Embryonic facial prominence (tissue), 1 donor: ENCODE measurements at regions not wholly inside any gene's neighbourhood (a gene's known extent, or its start where the extent isn't known, plus 50 kb on each side); places are given as distances from the start of the nearest gene placed in this dataset.
"Not testable (repeated sequence)": the region's sequence is repeated elsewhere in the genome, so short reads cannot be mapped to it uniquely, and the experiment has no call there.

Source experiments
- DNase-seq: peaks from one replicate; pipeline ENCODE4 v3.0.0-alpha.2; 2016; ENCODE audit errors: extremely low spot score

DNA sequence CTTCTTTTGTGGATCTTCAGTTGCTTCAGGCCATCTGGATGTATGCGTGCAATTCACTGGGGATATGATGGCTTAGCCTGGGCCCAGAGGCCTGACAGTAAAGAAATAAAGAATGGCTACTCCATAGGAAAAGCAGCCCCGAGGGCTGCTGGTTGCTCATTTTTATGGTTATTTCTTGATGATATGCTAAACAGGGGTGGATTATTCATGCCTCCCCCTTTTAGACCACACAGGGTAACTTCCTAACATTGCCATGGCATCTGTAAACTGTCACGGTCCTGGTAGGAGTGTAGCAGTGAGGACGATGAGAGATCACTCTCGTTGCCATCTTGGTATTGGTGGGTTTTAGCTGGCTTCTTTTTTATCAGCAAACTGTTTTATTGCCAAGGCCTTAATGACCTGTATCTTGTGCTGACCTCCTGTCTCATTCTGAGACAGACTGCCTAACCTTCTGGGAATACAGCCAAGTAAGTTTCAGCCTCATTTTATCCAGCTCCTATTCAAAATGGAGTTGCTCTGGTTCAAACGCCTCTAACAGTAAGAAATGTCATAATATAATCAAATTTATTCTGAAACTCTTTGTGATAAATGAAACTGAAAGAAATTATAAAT is 60.5 kb downstream of the DSEL start:
- DNase-seq, result no peak

DNA sequence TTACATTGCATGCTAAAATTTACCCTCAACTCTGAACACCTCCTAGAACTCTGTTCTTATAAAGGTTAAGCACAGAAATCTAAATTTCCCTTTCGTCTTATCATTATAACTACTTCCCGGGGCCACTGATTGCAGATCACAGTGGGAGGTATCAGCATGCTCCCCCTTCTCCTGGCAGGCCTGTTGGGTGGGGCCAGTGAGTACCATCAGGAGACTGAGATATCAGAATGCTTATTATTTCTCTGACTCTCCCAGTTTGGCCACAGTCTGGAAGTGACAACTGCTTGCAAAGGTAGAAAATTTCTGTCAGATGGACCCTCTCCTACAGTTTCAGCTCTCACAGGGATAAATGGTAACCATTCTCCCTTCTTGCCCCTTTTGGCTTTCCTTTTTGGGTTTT is 62.6 kb downstream of the DSEL start:
- no peak for DNase-seq

- DNase-seq, result no peak
Observed at GRCh38 chr18:67451960-67452359, 64.6 kb downstream of the DSEL start.

DNA sequence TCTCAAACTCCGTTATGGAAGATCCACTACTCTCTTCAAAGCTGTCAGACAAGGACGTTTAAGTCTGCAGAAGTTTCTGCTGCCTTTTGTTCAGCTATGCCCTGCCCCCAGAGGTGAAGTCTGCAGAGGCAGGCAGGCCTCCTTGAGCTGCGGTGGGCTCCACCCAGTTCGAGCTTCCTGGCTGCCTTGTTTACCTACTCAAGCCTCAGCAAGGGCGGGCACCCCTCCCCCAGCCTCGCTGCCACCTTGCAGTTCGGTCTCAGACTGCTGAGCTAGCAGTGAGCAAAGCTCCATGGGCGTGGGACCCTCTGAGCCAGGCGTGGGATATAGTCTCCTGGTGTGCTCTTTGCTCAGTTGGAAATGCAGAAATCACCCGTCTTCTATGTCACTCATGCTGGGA is 65.4 kb downstream of the DSEL start:
- DNase-seq, result not testable (repeated sequence)

- no peak for DNase-seq
Observed at GRCh38 chr18:67433971-67434370, 82.5 kb downstream of the DSEL start.

- DNase-seq, result no peak
Observed at GRCh38 chr18:67432806-67433205, 83.7 kb downstream of the DSEL start.

GRCh38 chr18:67428805-67429204 is 87.7 kb downstream of the DSEL start:
- peak; percentile 14 for DNase-seq

- DNase-seq, result no peak
Observed at GRCh38 chr18:67428158-67428557, 88.4 kb downstream of the DSEL start.

DNA sequence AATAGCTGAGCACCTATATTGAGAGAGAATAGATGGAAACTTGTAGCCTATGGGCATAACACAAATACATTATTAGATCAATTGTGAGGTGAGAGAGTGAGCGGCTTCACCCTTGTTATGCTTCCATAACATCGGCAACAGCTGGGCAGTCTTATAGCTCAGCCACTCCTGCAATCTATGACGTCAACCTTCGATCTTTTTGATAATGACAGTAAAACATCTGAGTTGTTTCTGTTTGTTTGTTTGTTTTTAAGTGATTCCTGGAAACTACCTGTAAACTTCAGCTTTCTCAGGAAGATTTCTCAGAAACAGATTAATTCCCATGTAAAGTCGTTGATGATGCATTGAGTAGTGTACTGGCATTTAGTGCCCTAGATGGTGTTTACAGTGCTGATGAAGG is 90.0 kb downstream of the DSEL start:
- DNase-seq, result no peak

- no peak for DNase-seq
Observed at GRCh38 chr18:67425672-67426071, 90.8 kb downstream of the DSEL start.

DNA sequence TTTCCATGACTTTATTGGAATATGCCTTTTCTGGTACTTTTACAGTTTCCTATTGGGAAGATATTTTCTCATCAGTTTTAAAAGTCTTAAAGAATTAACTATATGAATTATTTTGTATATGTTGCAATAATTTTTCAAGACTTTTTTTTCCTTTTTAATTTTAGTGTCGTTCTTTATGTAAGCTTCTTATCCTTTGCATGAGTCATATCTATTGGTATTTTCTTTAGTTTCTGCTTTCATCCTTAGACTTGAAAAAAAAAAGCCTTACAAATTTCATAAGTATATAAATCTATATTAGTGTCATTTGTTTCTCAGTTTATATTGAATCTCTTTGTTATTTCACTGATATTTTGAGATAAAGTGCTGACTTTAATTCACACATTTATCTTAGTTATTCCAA is 94.9 kb downstream of the DSEL start:
- no peak for DNase-seq

DNA sequence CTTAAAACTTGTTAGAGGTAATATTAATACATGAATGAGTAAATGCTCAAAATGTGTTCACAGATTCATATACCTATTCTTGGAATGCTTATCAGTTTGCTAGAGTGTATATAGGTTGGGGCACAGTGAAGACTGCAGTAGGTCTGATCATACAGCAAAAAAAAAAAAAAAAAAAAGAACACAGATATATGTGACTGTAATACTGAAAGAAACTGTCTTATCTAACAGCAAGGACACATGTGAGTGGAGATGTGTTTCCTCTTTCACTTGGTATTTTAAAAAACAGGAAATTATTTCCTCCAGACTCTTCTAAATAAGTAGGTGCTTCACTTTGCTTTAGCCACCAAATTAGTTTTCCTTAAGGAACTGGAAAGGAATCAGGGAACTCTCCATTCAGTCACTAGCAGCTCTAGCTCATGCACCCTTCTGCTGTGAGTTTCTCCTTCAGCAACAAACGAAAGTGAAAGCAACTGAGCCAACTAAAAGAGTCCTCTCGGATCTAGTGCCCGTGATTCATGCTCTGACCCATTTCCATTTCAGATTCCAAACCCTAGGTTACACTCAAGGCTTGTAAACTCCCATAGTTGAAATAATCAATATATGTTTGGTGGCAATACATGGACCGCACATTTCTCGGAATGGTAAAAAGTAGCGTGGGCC is 98.5 kb downstream of the DSEL start:
- no peak for DNase-seq

DNA sequence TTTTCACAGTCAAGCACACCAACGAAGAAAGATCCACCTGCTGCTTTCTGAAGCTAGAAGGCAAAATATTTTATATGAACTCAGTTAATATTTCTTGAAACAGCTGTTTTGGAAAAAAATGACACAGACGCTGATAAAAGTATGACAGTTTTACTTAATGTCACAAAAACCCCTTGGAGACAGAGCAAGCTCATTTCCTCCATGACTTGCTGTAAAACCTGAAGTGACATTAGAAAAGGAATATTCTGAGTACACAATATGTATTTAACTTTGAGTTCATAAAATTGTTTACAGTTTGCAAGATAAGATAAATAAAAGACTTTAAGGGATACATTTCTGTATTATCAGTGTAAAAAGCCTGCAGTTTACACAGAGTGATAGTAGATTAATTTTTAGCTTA is 105.4 kb downstream of the DSEL start:
- DNase-seq, result no peak

DNA sequence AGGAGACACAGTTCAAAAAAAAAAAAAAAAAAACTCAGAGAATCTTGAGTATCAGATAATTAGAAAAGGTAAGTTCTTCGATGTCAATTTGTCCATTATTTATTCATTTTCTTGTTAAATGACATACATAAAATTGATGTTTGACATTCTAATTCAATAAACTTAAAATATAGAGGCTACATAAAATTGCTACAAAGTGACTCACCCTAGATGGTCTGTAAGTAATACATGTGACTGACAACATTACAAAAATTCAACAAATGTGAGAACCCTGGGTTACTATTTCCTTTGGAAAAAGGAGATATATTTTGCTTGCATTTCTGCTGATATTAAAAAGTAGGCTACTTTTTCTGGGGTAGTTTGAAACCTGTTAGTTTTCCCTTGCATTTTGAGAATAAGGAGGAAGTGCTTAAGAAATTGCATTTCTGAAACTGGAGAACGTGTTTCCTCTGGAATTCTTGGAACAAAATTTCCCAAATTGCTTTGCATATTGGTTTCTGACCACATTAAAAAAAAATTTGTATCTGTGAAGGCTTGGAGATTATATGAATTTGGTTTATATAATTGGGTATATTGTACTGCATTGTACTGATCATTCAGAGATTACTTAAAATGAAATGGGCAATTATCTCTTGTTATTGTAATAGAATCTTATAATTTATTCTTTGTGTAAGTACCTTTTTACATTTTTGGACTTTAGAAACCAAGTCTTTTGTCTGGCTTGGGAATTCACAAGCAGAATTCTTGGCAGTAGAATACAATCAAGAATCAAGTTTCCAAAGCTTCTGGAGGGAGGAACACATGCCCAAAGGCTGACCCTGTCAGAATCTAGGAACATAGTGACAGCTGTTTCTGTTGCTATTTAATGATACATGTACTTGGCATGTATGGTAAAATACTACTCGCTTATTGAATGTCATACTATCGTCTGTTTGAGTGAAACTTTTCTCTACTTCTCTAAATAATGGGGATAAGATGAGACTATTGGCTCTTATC is 106.1 kb downstream of the DSEL start:
- no peak for DNase-seq

- no peak for DNase-seq
Observed at GRCh38 chr18:67408240-67408639, 108.3 kb downstream of the DSEL start.

DNA sequence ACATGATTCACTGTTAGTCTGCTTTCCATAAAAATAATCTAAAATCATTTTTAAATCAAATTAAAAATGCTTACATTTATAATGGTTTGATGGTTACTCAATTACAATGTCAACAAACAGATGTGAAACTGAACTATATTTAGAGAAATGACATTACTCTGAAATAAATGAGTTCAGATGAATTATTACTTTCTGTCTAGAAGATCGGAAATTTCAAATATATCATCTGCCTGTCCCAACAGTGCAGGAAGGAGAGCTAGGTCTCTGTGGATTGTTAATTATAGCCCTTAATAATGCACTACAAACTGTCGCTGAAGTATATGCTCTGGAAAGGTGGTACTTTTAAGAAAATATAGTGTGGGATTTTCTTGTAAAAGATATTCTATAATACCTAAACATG is 109.8 kb downstream of the DSEL start:
- no peak for DNase-seq

DNA sequence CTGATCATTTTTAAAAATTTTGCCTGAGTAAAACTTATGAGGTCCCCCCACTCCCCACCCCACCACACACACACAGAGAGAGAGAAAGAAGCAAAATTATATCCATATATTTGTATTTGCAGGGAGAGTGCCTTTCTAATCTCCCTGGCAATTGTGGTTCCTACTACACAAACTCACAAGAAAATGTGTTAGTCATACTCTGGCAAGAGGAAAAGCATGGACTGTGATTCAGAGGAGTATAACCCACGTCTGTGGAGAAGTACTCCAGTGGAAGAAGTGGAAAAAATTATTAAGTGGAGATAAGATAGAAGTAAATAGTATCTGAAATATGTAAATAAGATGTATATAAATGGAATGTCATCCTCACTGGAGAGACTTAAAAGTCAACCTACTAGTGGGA is 114.0 kb downstream of the DSEL start:
- DNase-seq, result no peak

- no peak for DNase-seq
Observed at GRCh38 chr18:67400502-67401117, 115.9 kb downstream of the DSEL start.

DNA sequence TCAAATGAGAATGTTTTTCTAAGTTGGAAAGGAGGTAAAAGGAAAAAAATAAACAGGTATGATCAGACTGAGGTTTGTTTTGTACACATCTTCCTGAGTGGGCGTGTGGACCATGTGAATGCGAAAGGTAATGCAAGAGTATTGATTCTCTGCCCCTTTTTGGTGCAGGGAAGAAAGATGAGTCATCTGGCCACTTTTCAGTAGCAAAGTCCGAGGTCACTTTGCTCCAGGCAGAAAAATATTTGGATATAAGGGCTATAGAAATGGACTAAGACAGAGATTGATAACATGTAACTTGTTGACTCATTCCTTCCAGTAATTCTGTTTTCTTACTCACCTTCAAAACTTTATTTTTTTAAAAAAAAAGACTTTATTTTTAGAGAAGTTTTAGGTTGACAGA is 130.5 kb downstream of the DSEL start:
- no peak for DNase-seq

- DNase-seq, result no peak
Observed at GRCh38 chr18:67385455-67385854, 131.1 kb downstream of the DSEL start.

DNA sequence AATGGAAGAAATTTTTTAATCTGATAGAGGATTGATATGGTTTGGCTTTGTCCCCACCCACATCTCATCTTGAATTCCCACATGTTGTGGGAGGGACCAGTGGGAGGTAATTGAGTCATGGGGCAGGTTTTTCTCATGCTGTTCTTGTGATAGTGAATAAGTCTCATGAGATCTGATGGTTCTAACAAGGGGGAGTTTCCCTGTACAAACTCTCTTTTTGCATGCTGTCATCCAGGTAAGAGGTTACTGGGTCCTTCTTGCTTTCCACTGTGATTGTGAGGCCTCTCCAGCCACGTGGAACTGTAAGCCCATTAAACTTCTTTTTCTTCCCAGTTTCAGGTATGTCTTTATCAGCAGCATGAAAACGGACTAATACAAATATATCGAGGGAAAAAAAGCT is 132.5 kb downstream of the DSEL start:
- not testable (repeated sequence) for DNase-seq

DNA sequence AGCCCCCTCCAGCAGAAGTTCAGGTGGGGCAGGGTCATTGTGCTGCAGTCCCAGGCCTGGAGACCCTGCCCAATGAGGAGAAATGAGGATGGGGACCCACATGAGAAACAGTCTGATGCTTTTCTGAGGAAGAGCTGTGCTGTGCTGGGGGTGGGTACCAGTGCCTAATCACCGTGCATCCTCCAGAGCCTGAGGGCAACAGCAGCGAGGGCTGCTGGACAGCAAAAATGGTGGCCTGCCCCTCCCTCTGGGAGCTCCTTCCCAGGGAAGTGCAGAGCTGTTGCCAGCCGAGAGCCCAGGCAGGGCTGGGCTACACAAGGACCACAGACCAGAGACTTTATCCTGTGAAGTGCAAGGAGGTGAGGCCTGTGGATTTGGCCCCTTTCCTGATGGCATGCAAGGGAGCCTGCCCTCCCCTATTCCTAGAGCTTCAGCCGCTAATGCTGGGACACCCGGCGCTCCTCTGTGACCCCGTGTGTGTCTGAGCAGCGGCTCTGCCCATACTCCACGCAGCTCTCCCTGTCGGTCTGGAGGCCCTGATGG is 134.8 kb downstream of the DSEL start:
- no peak for DNase-seq
